ENCODE measurements at regions not wholly inside any gene's neighbourhood (a gene's known extent, or its start where the extent isn't known, plus 50 kb on each side); places are given as distances from the start of the nearest gene placed in this dataset.

DNA sequence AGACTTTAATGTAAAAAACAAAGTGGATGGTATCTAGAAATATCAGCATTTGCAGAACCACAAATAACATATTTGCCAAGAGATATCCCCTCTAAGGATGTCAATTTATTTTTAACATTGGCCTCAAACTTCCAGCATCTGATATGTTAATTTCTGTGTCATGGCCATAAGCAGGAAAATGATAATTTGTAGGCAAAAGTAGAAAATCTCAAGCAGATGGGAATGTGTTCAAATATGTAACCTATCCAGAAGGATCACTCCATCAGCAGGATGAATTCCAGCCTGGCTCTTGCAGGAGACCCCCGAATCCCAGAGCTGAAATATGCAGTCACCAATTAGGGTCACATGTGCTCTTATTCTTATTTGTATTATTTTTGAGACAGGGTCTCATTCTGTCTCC lies 55.4 kb upstream of the PRKX start:
- Mint-ChIP-seq H3K4me3 (no peak overlapping the region), H3K9me3 (peaks cover 5% of the 10 kb centered on the region), H3K4me1 (no peaks in the 10 kb centered on the region), H3K27me3 (ENCODE audit: low read depth) (peaks cover 7% of the 10 kb centered on the region), H3K36me3 (ENCODE audit: low read depth) (no peaks in the 10 kb centered on the region), H3K27ac (ENCODE audit: unreplicated experiment) (no peak overlapping the region)
- no peak for TF ChIP-seq CTCF (conservative IDR thresholded peaks at IDR 0.05)
- DNase-seq (ENCODE audit: low read depth, low spot score): no peak

All from neural crest cell (in vitro differentiated cells).